DOHH2 (cell line): ENCODE measurements at regions not wholly inside any gene's neighbourhood (a gene's known extent, or its start where the extent isn't known, plus 50 kb on each side); places are given as distances from the start of the nearest gene placed in this dataset.

Source experiments
- H3F3A ChIP-seq: fragments of 200-600 bp; sonication (generic), shearing (Covaris generic); 2 replicates; pipeline ENCODE4 v1.6.0; 2016; ENCODE audit warnings: antibody characterized with exemption, mild to moderate bottlenecking; ENCODE audit not compliant: control insufficient read depth, insufficient read depth
- H3K27ac ChIP-seq: fragments of 200-600 bp; sonication (generic); 2 replicates; pipeline ENCODE4 v1.5.1; 2014; ENCODE audit warnings: low read depth, mild to moderate bottlenecking, low read length, moderate library complexity
- H3K27me3 ChIP-seq: fragments of 200-600 bp; sonication (generic); 2 replicates; pipeline ENCODE4 v1.6.1; 2014; ENCODE audit warnings: mild to moderate bottlenecking, low read length, mixed read lengths; ENCODE audit not compliant: control insufficient read depth
- H3K36me3 ChIP-seq: fragments of 200-600 bp; sonication (generic); 2 replicates; pipeline ENCODE4 v1.6.1; 2014; ENCODE audit warnings: mild to moderate bottlenecking, low read length, moderate library complexity, mixed read lengths; ENCODE audit not compliant: control insufficient read depth
- H3K4me1 ChIP-seq: fragments of 200-600 bp; sonication (generic); 2 replicates; pipeline ENCODE4 v1.6.1; 2014; ENCODE audit warnings: mild to moderate bottlenecking, low read length, mixed read lengths; ENCODE audit not compliant: control insufficient read depth
- H3K4me2 ChIP-seq: fragments of 200-600 bp; sonication (generic); 2 replicates; pipeline ENCODE4 v1.6.0; 2014; ENCODE audit warnings: mild to moderate bottlenecking, low read length, moderate library complexity
- H3K4me3 ChIP-seq: fragments of 200-600 bp; sonication (generic); 2 replicates; pipeline ENCODE4 v1.5.1; 2014; ENCODE audit warnings: mild to moderate bottlenecking, low read length, mixed read lengths
- H3K79me2 ChIP-seq: fragments of 200-600 bp; sonication (generic); 2 replicates; pipeline ENCODE4 v1.6.1; 2014; ENCODE audit warnings: mild to moderate bottlenecking, low read length, mixed read lengths; ENCODE audit not compliant: control insufficient read depth
- H3K9me2 ChIP-seq: fragments of 200-600 bp; sonication (generic); replicated peaks from 2 replicates; pipeline ENCODE4 v1.6.1; 2014; ENCODE audit warnings: mild to moderate bottlenecking, low read length, mixed read lengths; ENCODE audit not compliant: control insufficient read depth
- H3K9me3 ChIP-seq: fragments of 200-600 bp; sonication (generic); 2 replicates; pipeline ENCODE4 v1.6.1; 2014; ENCODE audit warnings: antibody characterized with exemption, low read length, mixed read lengths; ENCODE audit not compliant: control insufficient read depth, insufficient read depth
- H4K20me1 ChIP-seq: fragments of 200-600 bp; sonication (generic); 2 replicates; pipeline ENCODE4 v1.6.0; 2014; ENCODE audit warnings: low read depth, mild to moderate bottlenecking, antibody characterized with exemption, low read length, moderate library complexity; ENCODE audit not compliant: control insufficient read depth, insufficient read depth
- CTCF ChIP-seq: fragments of 200-600 bp; sonication (generic); IDR thresholded peaks from one replicate; pipeline ENCODE4 v1.5.1; 2014; ENCODE audit warnings: antibody characterized with exemption, mild to moderate bottlenecking, low read depth, low read length; ENCODE audit not compliant: poor library complexity, severe bottlenecking
- EZH2phosphoT487 ChIP-seq: fragments of 200-600 bp; sonication (generic); IDR thresholded peaks from 2 replicates; pipeline ENCODE4 v1.6.1; 2017; ENCODE audit warnings: borderline replicate concordance, mild to moderate bottlenecking, antibody characterized with exemption, low read length, moderate library complexity, mixed read lengths

GRCh38 chr7:97337849-97338248 is 220.4 kb downstream of the SDHAF3 start:
- no peaks in the 10 kb centered on the region for H3K36me3 ChIP-seq
- no peaks in the 10 kb centered on the region for H3K79me2 ChIP-seq
- H3K27me3 ChIP-seq, result no peaks in the 10 kb centered on the region
- H3K9me3 ChIP-seq, result no peaks in the 10 kb centered on the region
- no peak overlapping the region for H3K4me3 ChIP-seq
- no peaks in the 10 kb centered on the region for H3K4me1 ChIP-seq
- H3K9me2 ChIP-seq, result no peaks in the 10 kb centered on the region
- no peak overlapping the region for H3K27ac ChIP-seq
- no peaks in the 10 kb centered on the region for H4K20me1 ChIP-seq
- TF ChIP-seq CTCF, result no peak
- TF ChIP-seq EZH2phosphoT487, result no peak
- H3F3A ChIP-seq, result no peaks in the 10 kb centered on the region
- no peak overlapping the region for H3K4me2 ChIP-seq

DNA sequence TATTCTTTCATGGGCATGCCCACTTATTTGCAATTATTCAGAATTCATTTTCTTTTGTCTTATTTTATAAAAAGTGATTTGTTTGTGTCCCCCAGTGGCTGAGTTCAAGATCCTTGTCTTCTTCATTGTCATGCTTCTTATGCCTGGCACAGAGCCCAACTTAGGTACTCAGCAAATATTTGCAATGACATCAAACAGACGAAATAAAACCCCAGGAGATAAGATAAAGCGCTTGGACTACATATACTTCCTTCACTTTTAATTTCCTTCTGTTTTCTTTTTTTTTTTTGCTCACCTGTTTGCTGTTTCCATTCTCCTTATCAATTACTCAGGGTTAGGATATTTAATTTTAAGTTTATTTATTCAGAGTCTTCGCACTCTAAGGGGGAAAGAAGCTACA is 225.0 kb downstream of the SDHAF3 start:
- H3K36me3 ChIP-seq, result no peaks in the 10 kb centered on the region
- no peaks in the 10 kb centered on the region for H3F3A ChIP-seq
- no peaks in the 10 kb centered on the region for H3K9me3 ChIP-seq
- H4K20me1 ChIP-seq, result no peaks in the 10 kb centered on the region
- H3K4me2 ChIP-seq, result no peak overlapping the region
- no peaks in the 10 kb centered on the region for H3K4me1 ChIP-seq
- no peak overlapping the region for H3K27ac ChIP-seq
- H3K79me2 ChIP-seq, result no peaks in the 10 kb centered on the region
- TF ChIP-seq CTCF, result no peak
- TF ChIP-seq EZH2phosphoT487, result no peak
- H3K4me3 ChIP-seq, result no peak overlapping the region
- no peaks in the 10 kb centered on the region for H3K27me3 ChIP-seq
- no peaks in the 10 kb centered on the region for H3K9me2 ChIP-seq

- Histone ChIP-seq H3K4me2 (no peak overlapping the region), H3K4me3 (no peak overlapping the region), H3K9me2 (no peaks in the 10 kb centered on the region), H3K4me1 (no peaks in the 10 kb centered on the region), H3K27ac (no peak overlapping the region), H3K36me3 (no peaks in the 10 kb centered on the region), H3F3A (no peaks in the 10 kb centered on the region), H4K20me1 (no peaks in the 10 kb centered on the region), H3K27me3 (no peaks in the 10 kb centered on the region), H3K79me2 (no peaks in the 10 kb centered on the region), H3K9me3 (no peaks in the 10 kb centered on the region)
- no peak for TF ChIP-seq EZH2phosphoT487
- no peak for TF ChIP-seq CTCF
These were observed 228.9 kb downstream of the SDHAF3 start for GRCh38 chr7:97346349-97346748.

DNA sequence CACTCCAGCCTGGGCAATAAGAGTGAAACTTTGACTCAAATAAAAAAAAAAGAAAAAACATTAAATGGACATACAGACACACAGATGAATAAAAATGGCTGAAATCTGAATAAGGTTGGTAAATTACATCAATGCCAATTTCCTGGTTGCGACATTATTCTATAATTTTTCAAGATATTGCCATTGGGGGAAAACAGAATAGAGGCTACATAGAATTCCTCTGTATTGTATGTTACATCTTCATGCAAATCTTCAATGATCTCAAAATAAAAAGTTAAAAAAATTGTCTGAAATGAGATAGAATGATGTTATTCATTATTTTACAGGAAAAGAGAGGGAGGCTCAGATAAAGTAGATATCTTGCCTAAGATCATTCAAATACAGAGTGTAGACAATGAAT is 234.0 kb downstream of the SDHAF3 start:
- Histone ChIP-seq H3F3A (no peaks in the 10 kb centered on the region), H3K27ac (no peak overlapping the region), H3K4me3 (no peak overlapping the region), H3K36me3 (no peaks in the 10 kb centered on the region), H3K4me2 (no peak overlapping the region), H3K4me1 (no peaks in the 10 kb centered on the region), H4K20me1 (no peaks in the 10 kb centered on the region), H3K27me3 (no peaks in the 10 kb centered on the region), H3K9me3 (no peaks in the 10 kb centered on the region), H3K9me2 (no peaks in the 10 kb centered on the region), H3K79me2 (no peaks in the 10 kb centered on the region)
- no peak for TF ChIP-seq EZH2phosphoT487
- TF ChIP-seq CTCF, result no peak
